ENCODE measurements at regions not wholly inside any gene's neighbourhood (a gene's known extent, or its start where the extent isn't known, plus 50 kb on each side); places are given as distances from the start of the nearest gene placed in this dataset.

GRCh38 chr7:33687625-33688024 is 217.7 kb upstream of the BMPER start:
- Histone ChIP-seq H3K4me3 (no peak overlapping the region), H3K27ac (no peak overlapping the region)
- no peak for DNase-seq (ENCODE audit: low spot score)
- no peak for TF ChIP-seq CTCF (IDR thresholded peaks at IDR 0.05)

GRCh38 chr7:33691180-33691579 is 214.2 kb upstream of the BMPER start:
- H3K4me3 ChIP-seq = no peak overlapping the region
- TF ChIP-seq CTCF (IDR thresholded peaks at IDR 0.05) = no peak
- H3K27ac ChIP-seq = no peak overlapping the region
- no peak for DNase-seq (ENCODE audit: low spot score)

- H3K4me3 ChIP-seq = no peak overlapping the region
- TF ChIP-seq CTCF (IDR thresholded peaks at IDR 0.05) = no peak
- H3K27ac ChIP-seq = no peak overlapping the region
- DNase-seq (ENCODE audit: low spot score) = no peak
Observed at GRCh38 chr7:33692956-33693355, 212.4 kb upstream of the BMPER start.

GRCh38 chr7:33694006-33694405 is 211.3 kb upstream of the BMPER start:
- Histone ChIP-seq H3K4me3 (no peak overlapping the region), H3K27ac (no peak overlapping the region)
- no peak for DNase-seq (ENCODE audit: low spot score)
- TF ChIP-seq CTCF (IDR thresholded peaks at IDR 0.05) = no peak

- no peak for DNase-seq (ENCODE audit: low spot score)
- no peak for TF ChIP-seq CTCF (IDR thresholded peaks at IDR 0.05)
- Histone ChIP-seq H3K27ac (no peak overlapping the region), H3K4me3 (no peak overlapping the region)
Observed at GRCh38 chr7:33697616-33698015, 207.7 kb upstream of the BMPER start.

- H3K27ac ChIP-seq = no peak overlapping the region
- no peak for TF ChIP-seq CTCF (IDR thresholded peaks at IDR 0.05)
- DNase-seq (ENCODE audit: low spot score) = no peak
- H3K4me3 ChIP-seq = no peak overlapping the region
Observed at GRCh38 chr7:33698041-33698440, 207.3 kb upstream of the BMPER start.

GRCh38 chr7:33698692-33699128 is 206.6 kb upstream of the BMPER start:
- DNase-seq (ENCODE audit: low spot score) = no peak
- no peak for TF ChIP-seq CTCF (IDR thresholded peaks at IDR 0.05)
- Histone ChIP-seq H3K4me3 (no peak overlapping the region), H3K27ac (no peak overlapping the region)
